ENCODE measurements at regions not wholly inside any gene's neighbourhood (a gene's known extent, or its start where the extent isn't known, plus 50 kb on each side); places are given as distances from the start of the nearest gene placed in this dataset.

- no peak for TF ChIP-seq CTCF (IDR thresholded peaks at IDR 0.05)
- Mint-ChIP-seq H3K27me3 (ENCODE audit: low read depth, poor library complexity) (peaks cover 3% of the 10 kb centered on the region), H3K9me3 (peaks cover 19% of the 10 kb centered on the region), H3K27ac (no peak overlapping the region), H3K4me1 (peaks cover 5% of the 10 kb centered on the region), H3K36me3 (ENCODE audit: low read depth) (peaks cover 7% of the 10 kb centered on the region), H3K4me3 (no peak overlapping the region)
- DNase-seq = no peak
Observed at GRCh38 chr5:119902593-119902992, 273.2 kb downstream of the FAM170A start.

- TF ChIP-seq CTCF (IDR thresholded peaks at IDR 0.05) = no peak
- DNase-seq = no peak
- no peak overlapping the region for H3K4me3 Mint-ChIP-seq
- no peaks in the 10 kb centered on the region for H3K27me3 Mint-ChIP-seq (ENCODE audit: low read depth, poor library complexity)
- H3K27ac Mint-ChIP-seq = peak overlapping the region; percentile 96
- peaks cover 32% of the 10 kb centered on the region for H3K36me3 Mint-ChIP-seq (ENCODE audit: low read depth)
- H3K9me3 Mint-ChIP-seq = peaks cover 50% of the 10 kb centered on the region
- peaks cover 18% of the 10 kb centered on the region for H3K4me1 Mint-ChIP-seq
Observed at GRCh38 chr5:119913425-119913824, 284.1 kb downstream of the FAM170A start.

DNA sequence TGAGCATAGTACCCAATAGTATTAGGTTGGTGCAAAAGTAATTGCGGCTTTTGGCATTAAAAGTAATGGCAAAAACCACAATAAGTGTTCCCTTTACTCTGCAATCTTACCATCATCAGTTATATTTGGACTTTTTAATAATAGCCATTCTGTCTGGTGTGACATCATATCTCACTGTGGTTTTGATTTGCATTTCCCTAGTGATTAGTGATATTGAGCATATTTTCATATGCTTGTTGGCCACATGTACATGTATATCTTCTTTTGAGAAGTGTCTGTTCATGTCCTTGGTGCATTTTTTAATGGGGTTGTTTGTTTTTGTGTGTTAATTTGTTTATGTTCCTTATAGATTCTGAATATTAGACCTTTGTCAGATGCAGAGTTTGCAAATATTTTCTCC lies 289.9 kb downstream of the FAM170A start:
- Mint-ChIP-seq H3K27ac (no peak overlapping the region), H3K27me3 (ENCODE audit: low read depth, poor library complexity) (no peaks in the 10 kb centered on the region), H3K4me1 (peaks cover 15% of the 10 kb centered on the region), H3K9me3 (peaks cover 14% of the 10 kb centered on the region), H3K4me3 (no peak overlapping the region), H3K36me3 (ENCODE audit: low read depth) (peaks cover 5% of the 10 kb centered on the region)
- DNase-seq = no peak
- TF ChIP-seq CTCF (IDR thresholded peaks at IDR 0.05) = no peak

- Mint-ChIP-seq H3K27me3 (ENCODE audit: low read depth, poor library complexity) (no peaks in the 10 kb centered on the region), H3K9me3 (peaks cover 14% of the 10 kb centered on the region), H3K36me3 (ENCODE audit: low read depth) (peaks cover 5% of the 10 kb centered on the region), H3K4me1 (peaks cover 6% of the 10 kb centered on the region), H3K27ac (no peak overlapping the region), H3K4me3 (no peak overlapping the region)
- no peak for DNase-seq
- no peak for TF ChIP-seq CTCF (IDR thresholded peaks at IDR 0.05)
Observed at GRCh38 chr5:119926301-119926700, 296.9 kb downstream of the FAM170A start.

DNA sequence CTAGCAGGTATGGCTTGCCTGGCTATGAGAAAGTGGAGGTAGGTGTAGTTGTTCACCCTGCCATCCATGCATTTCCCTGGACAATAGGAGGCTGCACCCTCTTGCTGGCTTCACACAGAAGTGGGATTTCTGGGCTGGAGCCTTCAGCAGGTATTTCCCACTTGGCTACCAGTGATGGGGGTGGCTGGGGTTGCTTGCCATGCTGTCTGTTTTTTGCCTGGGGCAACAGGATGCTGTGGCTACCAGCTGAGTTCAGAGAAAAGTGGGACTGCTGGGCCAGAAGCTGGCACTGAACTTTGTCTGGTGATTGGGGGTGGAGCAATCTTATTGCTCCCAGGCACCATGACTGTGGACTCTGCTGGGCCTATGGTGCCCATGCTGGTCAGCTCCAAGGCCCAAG lies 299.6 kb downstream of the FAM170A start:
- Mint-ChIP-seq H3K9me3 (no peaks in the 10 kb centered on the region), H3K36me3 (ENCODE audit: low read depth) (no peaks in the 10 kb centered on the region), H3K4me1 (no peaks in the 10 kb centered on the region), H3K27me3 (ENCODE audit: low read depth, poor library complexity) (no peaks in the 10 kb centered on the region), H3K4me3 (no peak overlapping the region), H3K27ac (no peak overlapping the region)
- DNase-seq = no peak
- TF ChIP-seq CTCF (IDR thresholded peaks at IDR 0.05) = no peak

- H3K27me3 Mint-ChIP-seq (ENCODE audit: low read depth, poor library complexity) = no peaks in the 10 kb centered on the region
- H3K27ac Mint-ChIP-seq = no peak overlapping the region
- no peak for TF ChIP-seq CTCF (IDR thresholded peaks at IDR 0.05)
- H3K4me1 Mint-ChIP-seq = no peaks in the 10 kb centered on the region
- H3K4me3 Mint-ChIP-seq = no peak overlapping the region
- H3K36me3 Mint-ChIP-seq (ENCODE audit: low read depth) = no peaks in the 10 kb centered on the region
- DNase-seq = no peak
- H3K9me3 Mint-ChIP-seq = no peaks in the 10 kb centered on the region
Observed at GRCh38 chr5:119930490-119930889, 301.1 kb downstream of the FAM170A start.
